ENCODE measurements at regions not wholly inside any gene's neighbourhood (a gene's known extent, or its start where the extent isn't known, plus 50 kb on each side); places are given as distances from the start of the nearest gene placed in this dataset.
"Not testable (repeated sequence)": the region's sequence is repeated elsewhere in the genome, so short reads cannot be mapped to it uniquely, and the experiment has no call there.

DNA sequence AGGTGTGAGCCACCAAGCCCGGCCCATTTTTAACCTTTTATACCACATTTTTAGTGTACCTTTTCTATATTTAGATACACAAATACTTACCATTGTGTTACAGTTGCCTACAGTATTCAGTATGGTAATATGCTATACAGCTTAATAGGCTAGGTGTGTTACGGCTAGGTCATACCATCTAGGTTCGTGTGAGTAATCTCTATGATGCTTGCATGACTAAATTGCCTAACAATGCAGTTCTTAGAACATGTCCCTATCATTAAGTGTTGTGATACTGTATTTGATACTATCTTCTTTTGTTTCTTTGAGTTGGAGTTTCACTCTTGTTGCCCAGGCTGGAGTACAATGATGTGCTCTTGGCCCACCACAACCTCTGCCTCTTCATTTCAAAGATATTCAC lies 387.7 kb upstream of the SASH1 start:
- TF ChIP-seq, protein P1, sequence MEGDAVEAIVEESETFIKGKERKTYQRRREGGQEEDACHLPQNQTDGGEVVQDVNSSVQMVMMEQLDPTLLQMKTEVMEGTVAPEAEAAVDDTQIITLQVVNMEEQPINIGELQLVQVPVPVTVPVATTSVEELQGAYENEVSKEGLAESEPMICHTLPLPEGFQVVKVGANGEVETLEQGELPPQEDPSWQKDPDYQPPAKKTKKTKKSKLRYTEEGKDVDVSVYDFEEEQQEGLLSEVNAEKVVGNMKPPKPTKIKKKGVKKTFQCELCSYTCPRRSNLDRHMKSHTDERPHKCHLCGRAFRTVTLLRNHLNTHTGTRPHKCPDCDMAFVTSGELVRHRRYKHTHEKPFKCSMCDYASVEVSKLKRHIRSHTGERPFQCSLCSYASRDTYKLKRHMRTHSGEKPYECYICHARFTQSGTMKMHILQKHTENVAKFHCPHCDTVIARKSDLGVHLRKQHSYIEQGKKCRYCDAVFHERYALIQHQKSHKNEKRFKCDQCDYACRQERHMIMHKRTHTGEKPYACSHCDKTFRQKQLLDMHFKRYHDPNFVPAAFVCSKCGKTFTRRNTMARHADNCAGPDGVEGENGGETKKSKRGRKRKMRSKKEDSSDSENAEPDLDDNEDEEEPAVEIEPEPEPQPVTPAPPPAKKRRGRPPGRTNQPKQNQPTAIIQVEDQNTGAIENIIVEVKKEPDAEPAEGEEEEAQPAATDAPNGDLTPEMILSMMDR (IDR thresholded peaks at IDR 0.05; ENCODE audit: extremely low read depth, insufficient read depth, missing control alignments), result no peak
- in situ Hi-C loops (cut with MboI; ENCODE audit: low pct_unique_long_range_greater_than_20kb, low sequenced_read_pairs, unreplicated experiment), result no loop called here
- DNase-seq (ENCODE audit: low spot score), result no peak

DNA sequence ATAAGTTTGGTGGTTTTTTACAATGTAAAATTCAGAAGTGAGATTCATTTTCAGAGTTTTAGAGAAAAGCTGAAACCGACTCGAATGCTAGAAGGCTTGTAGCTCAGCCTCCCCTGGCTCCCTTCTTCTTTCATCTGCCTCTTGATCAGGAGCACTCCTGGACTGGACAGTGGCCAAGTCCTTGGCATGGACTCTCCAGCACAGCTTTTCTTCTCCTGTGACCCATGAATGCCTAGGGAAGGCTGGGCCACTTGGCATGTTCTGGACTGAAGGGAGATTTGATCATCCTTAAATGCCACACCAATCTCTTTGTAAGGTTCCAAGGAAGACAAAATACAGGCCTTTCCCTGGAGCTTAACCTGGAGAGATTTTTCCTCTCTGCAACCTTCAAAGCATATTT lies 384.0 kb upstream of the SASH1 start:
- TF ChIP-seq, protein P1 (IDR thresholded peaks at IDR 0.05; ENCODE audit: extremely low read depth, insufficient read depth, missing control alignments), result no peak
- in situ Hi-C loops (cut with MboI; ENCODE audit: low pct_unique_long_range_greater_than_20kb, low sequenced_read_pairs, unreplicated experiment), result no loop called here
- no peak for DNase-seq (ENCODE audit: low spot score)

DNA sequence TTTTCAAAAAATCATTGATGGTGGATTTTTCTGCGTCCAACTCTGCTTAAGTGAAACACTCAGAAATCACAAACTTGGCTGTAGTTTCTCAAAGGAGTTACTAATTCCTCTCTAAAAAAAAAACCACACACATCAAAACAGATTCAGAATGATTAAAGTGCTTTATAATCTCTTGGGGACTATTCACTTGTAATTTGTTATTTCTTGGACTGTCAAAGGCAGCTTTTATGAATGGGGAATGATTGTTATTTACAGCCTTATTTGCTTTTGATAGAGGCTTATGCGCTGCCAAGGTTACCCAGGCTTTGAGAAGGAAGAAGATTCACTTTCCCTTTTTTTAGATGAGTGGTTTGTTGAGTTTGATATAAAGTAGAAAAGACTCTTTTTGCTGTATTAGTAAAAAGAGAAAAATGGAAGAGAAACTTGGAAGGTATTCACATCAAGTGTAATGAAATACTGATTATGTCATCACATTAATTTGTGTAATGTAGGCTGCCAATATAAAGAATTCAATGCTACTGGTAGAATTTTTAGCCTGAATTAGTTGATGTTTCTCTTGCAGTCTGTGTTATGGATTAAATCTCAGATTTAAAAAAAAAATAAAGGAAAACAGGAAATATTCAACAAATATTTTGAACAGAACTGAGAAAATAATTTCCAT lies 381.0 kb upstream of the SASH1 start:
- TF ChIP-seq, protein P1 (IDR thresholded peaks at IDR 0.05; ENCODE audit: extremely low read depth, insufficient read depth, missing control alignments), result no peak
- DNase-seq (ENCODE audit: low spot score), result no peak
- in situ Hi-C loops (cut with MboI; ENCODE audit: low pct_unique_long_range_greater_than_20kb, low sequenced_read_pairs, unreplicated experiment), result no loop called here

DNA sequence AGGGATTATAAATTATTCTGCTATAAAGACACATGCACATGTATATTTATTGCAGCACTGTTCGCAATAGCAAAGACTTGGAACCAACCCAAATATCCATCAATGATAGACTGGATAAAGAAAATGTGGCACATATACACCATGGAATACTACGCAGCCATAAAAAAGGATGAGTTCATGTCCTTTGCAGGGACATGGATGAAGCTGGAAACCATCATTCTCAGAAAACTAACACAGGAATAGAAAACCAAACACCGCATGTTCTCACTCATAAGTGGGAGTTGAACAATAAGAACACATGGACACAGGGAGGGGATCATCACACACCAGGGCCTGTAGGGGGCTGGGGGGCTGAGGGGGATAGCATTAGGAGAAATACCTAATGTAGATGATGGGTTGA lies 377.2 kb upstream of the SASH1 start:
- in situ Hi-C loops (cut with MboI; ENCODE audit: low pct_unique_long_range_greater_than_20kb, low sequenced_read_pairs, unreplicated experiment); DNase-seq (ENCODE audit: low spot score): not testable (repeated sequence)

DNA sequence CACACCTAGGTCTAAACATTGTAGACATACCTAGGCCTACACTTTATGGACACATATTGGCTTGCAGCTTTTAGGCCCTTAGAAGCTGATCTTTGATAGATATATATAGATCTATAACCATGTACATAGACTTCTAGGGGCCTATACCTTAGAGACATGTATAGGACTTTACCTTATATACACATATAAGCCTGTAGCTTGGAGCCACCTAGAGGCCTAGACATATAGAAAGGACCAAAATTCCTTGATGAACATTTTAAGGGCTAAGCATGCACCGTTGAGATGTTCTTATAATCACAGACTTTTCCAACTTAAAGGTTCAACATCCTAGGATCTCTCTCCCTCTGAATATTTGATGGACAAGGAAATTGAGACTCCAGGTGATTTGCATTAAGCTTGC lies 371.7 kb upstream of the SASH1 start:
- no peak for DNase-seq (ENCODE audit: low spot score)
- in situ Hi-C loops (cut with MboI; ENCODE audit: low pct_unique_long_range_greater_than_20kb, low sequenced_read_pairs, unreplicated experiment), result no loop called here

DNA sequence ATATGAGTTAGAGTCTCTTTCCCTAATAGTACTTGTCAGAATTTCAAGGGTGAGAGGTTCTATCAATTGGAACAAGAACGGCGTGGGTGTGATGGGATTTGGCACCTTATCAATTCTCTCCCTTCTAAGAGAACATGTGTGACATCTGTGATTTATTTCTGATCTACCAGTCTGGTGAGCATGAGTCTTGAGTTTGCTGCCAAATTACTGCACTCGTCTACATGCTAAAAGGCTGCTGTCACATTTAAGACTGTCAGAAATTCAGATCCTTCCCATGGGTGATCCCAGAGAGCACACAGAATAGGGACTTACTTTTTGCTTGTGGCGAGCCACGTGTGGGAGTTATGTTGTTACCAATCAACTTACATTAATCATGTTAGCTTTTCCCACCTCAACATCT lies 370.2 kb upstream of the SASH1 start:
- DNase-seq (ENCODE audit: low spot score), result no peak
- in situ Hi-C loops (cut with MboI; ENCODE audit: low pct_unique_long_range_greater_than_20kb, low sequenced_read_pairs, unreplicated experiment), result no loop called here
- TF ChIP-seq, protein P1 (IDR thresholded peaks at IDR 0.05; ENCODE audit: extremely low read depth, insufficient read depth, missing control alignments), result no peak

More for the DNA sequence above, 371.7 kb upstream of the SASH1 start:
- TF ChIP-seq, protein P1 (IDR thresholded peaks at IDR 0.05; ENCODE audit: extremely low read depth, insufficient read depth, missing control alignments), result peak; percentile 7

DNA sequence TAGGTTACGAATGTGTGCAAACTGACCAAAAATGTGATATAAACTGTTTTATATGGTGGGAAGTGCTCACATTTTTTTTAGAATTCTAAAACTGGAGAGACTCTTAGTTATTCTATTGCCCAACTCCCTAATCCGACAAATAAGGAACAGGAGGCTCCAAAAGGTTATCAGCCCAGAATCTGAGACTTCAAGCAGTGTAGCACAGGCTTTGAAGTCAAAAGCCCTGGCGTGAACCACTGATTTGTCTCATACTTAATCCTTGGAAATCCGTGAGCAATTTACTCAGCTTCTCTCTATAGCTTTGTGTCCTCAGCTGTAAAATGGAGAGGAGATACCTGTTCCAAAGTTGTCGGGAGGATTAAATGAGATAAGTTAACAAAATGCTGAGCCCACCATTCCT lies 368.8 kb upstream of the SASH1 start:
- no peak for DNase-seq (ENCODE audit: low spot score)
- in situ Hi-C loops (cut with MboI; ENCODE audit: low pct_unique_long_range_greater_than_20kb, low sequenced_read_pairs, unreplicated experiment), result no loop called here
- TF ChIP-seq, protein P1 (IDR thresholded peaks at IDR 0.05; ENCODE audit: extremely low read depth, insufficient read depth, missing control alignments), result no peak
